ENCODE measurements at regions not wholly inside any gene's neighbourhood (a gene's known extent, or its start where the extent isn't known, plus 50 kb on each side); places are given as distances from the start of the nearest gene placed in this dataset.

GRCh38 chr20:7609251-7609650, 331.0 kb downstream of the HAO1 start:
- Histone ChIP-seq H3F3A (ENCODE audit: insufficient read depth, low read length) (no peaks in the 10 kb centered on the region), H3K4me3 (ENCODE audit: low read length) (no peak overlapping the region), H3K36me3 (replicated peaks; ENCODE audit: insufficient read depth, low read length) (no peaks in the 10 kb centered on the region), H3K27ac (ENCODE audit: low read length) (no peak overlapping the region), H3K4me1 (ENCODE audit: low read length) (no peaks in the 10 kb centered on the region), H3K27me3 (replicated peaks; ENCODE audit: insufficient read depth, low read length) (no peaks in the 10 kb centered on the region), H2AFZ (ENCODE audit: low read length) (no peak overlapping the region), H4K20me1 (ENCODE audit: insufficient read depth, low read length) (no peaks in the 10 kb centered on the region), H3K9me2 (replicated peaks; ENCODE audit: insufficient read depth, low read length) (no peaks in the 10 kb centered on the region), H3K9ac (ENCODE audit: low read length) (no peak overlapping the region), H3K9me3 (replicated peaks; ENCODE audit: insufficient read depth, low read length) (no peaks in the 10 kb centered on the region), H3K79me2 (ENCODE audit: low read length) (no peaks in the 10 kb centered on the region), H3K4me2 (ENCODE audit: low read depth, low read length) (no peak overlapping the region)
- DNase-seq, result no peak
- no peak for TF ChIP-seq EZH2phosphoT487 (IDR thresholded peaks at IDR 0.05; ENCODE audit: low read length)
- no peak for TF ChIP-seq EZH2 (optimal IDR thresholded peaks at IDR 0.05; ENCODE audit: low read depth, low read length)
- no peak for TF ChIP-seq CTCF (IDR thresholded peaks at IDR 0.05; ENCODE audit: low read length)

GRCh38 chr20:7610681-7611080, 329.6 kb downstream of the HAO1 start:
- no peaks in the 10 kb centered on the region for H3K27me3 ChIP-seq (replicated peaks; ENCODE audit: insufficient read depth, low read length)
- H3K9me2 ChIP-seq (replicated peaks; ENCODE audit: insufficient read depth, low read length), result no peaks in the 10 kb centered on the region
- no peak overlapping the region for H3K4me3 ChIP-seq (ENCODE audit: low read length)
- H3K4me1 ChIP-seq (ENCODE audit: low read length), result no peaks in the 10 kb centered on the region
- no peak overlapping the region for H3K9ac ChIP-seq (ENCODE audit: low read length)
- H3K36me3 ChIP-seq (replicated peaks; ENCODE audit: insufficient read depth, low read length), result no peaks in the 10 kb centered on the region
- H3K79me2 ChIP-seq (ENCODE audit: low read length), result no peaks in the 10 kb centered on the region
- TF ChIP-seq CTCF (IDR thresholded peaks at IDR 0.05; ENCODE audit: low read length) (no peak), EZH2phosphoT487 (IDR thresholded peaks at IDR 0.05; ENCODE audit: low read length) (no peak), EZH2 (optimal IDR thresholded peaks at IDR 0.05; ENCODE audit: low read depth, low read length) (no peak)
- no peaks in the 10 kb centered on the region for H3K9me3 ChIP-seq (replicated peaks; ENCODE audit: insufficient read depth, low read length)
- no peaks in the 10 kb centered on the region for H3F3A ChIP-seq (ENCODE audit: insufficient read depth, low read length)
- no peak for DNase-seq
- H3K27ac ChIP-seq (ENCODE audit: low read length), result no peak overlapping the region
- H2AFZ ChIP-seq (ENCODE audit: low read length), result no peak overlapping the region
- H3K4me2 ChIP-seq (ENCODE audit: low read depth, low read length), result no peak overlapping the region
- no peaks in the 10 kb centered on the region for H4K20me1 ChIP-seq (ENCODE audit: insufficient read depth, low read length)

DNA sequence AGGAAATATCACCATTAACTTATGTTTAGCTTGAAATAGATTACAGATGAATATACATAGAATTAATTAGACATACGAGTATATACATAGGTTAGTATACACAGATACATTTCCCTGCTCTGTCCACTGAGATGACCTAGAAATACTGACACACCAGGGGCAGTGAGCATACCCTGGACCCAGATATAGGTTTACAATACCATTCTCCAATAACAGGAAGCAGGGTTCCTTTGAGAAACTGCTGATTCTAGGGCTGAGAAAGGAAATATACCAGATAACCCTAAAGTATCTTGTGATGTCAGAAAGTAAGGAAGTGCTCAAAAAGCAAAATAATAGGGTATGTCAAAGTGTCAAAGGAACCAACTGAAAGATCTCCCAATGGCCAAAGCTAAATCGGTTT, 322.5 kb downstream of the HAO1 start:
- TF ChIP-seq EZH2phosphoT487 (IDR thresholded peaks at IDR 0.05; ENCODE audit: low read length) (no peak), CTCF (IDR thresholded peaks at IDR 0.05; ENCODE audit: low read length) (no peak), EZH2 (optimal IDR thresholded peaks at IDR 0.05; ENCODE audit: low read depth, low read length) (no peak)
- H4K20me1 ChIP-seq (ENCODE audit: insufficient read depth, low read length), result no peaks in the 10 kb centered on the region
- H3K27ac ChIP-seq (ENCODE audit: low read length), result no peak overlapping the region
- H3K36me3 ChIP-seq (replicated peaks; ENCODE audit: insufficient read depth, low read length), result no peaks in the 10 kb centered on the region
- H2AFZ ChIP-seq (ENCODE audit: low read length), result no peak overlapping the region
- no peaks in the 10 kb centered on the region for H3K9me2 ChIP-seq (replicated peaks; ENCODE audit: insufficient read depth, low read length)
- no peak for DNase-seq
- no peaks in the 10 kb centered on the region for H3F3A ChIP-seq (ENCODE audit: insufficient read depth, low read length)
- no peaks in the 10 kb centered on the region for H3K4me1 ChIP-seq (ENCODE audit: low read length)
- H3K27me3 ChIP-seq (replicated peaks; ENCODE audit: insufficient read depth, low read length), result no peaks in the 10 kb centered on the region
- no peak overlapping the region for H3K4me3 ChIP-seq (ENCODE audit: low read length)
- H3K4me2 ChIP-seq (ENCODE audit: low read depth, low read length), result no peak overlapping the region
- no peak overlapping the region for H3K9ac ChIP-seq (ENCODE audit: low read length)
- no peaks in the 10 kb centered on the region for H3K9me3 ChIP-seq (replicated peaks; ENCODE audit: insufficient read depth, low read length)
- H3K79me2 ChIP-seq (ENCODE audit: low read length), result no peaks in the 10 kb centered on the region
